Coronary artery (tissue), 2 donors: ENCODE measurements at regions not wholly inside any gene's neighbourhood (a gene's known extent, or its start where the extent isn't known, plus 50 kb on each side); places are given as distances from the start of the nearest gene placed in this dataset.

Experiments
- DNase-seq: peaks from one replicate; pipeline ENCODE4 v3.0.0-alpha.2; 2017; ENCODE audit warnings: low spot score
- H3K27ac ChIP-seq, 2 donors: fragments of 200-600 bp; sonication (generic); one replicate each; pipeline ENCODE4 v1.5.1; 2016 to 2019
- H3K4me3 ChIP-seq: fragments of 200-600 bp; sonication (generic); 2 replicates; pipeline ENCODE4 v1.5.1; 2016; ENCODE audit warnings: mild to moderate bottlenecking, moderate library complexity
- TF ChIP-seq, protein P1 (sequence below): fragments of 200-600 bp; sonication (generic); IDR thresholded peaks from one replicate; pipeline ENCODE4 v1.5.1; 2019; ENCODE audit warnings: antibody characterized with exemption

- Histone ChIP-seq H3K27ac (no peak overlapping the region), H3K4me3 (no peak overlapping the region)
- no peak for DNase-seq
- TF ChIP-seq, protein P1, sequence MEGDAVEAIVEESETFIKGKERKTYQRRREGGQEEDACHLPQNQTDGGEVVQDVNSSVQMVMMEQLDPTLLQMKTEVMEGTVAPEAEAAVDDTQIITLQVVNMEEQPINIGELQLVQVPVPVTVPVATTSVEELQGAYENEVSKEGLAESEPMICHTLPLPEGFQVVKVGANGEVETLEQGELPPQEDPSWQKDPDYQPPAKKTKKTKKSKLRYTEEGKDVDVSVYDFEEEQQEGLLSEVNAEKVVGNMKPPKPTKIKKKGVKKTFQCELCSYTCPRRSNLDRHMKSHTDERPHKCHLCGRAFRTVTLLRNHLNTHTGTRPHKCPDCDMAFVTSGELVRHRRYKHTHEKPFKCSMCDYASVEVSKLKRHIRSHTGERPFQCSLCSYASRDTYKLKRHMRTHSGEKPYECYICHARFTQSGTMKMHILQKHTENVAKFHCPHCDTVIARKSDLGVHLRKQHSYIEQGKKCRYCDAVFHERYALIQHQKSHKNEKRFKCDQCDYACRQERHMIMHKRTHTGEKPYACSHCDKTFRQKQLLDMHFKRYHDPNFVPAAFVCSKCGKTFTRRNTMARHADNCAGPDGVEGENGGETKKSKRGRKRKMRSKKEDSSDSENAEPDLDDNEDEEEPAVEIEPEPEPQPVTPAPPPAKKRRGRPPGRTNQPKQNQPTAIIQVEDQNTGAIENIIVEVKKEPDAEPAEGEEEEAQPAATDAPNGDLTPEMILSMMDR: no peak
These were observed 232.9 kb downstream of the SPTSSA start for GRCh38 chr14:34229140-34229539.

- no peak for DNase-seq
- Histone ChIP-seq H3K27ac (no peak overlapping the region), H3K4me3 (no peak overlapping the region)
- TF ChIP-seq, protein P1: no peak
These were observed 233.4 kb downstream of the SPTSSA start for GRCh38 chr14:34228650-34228976.

DNA sequence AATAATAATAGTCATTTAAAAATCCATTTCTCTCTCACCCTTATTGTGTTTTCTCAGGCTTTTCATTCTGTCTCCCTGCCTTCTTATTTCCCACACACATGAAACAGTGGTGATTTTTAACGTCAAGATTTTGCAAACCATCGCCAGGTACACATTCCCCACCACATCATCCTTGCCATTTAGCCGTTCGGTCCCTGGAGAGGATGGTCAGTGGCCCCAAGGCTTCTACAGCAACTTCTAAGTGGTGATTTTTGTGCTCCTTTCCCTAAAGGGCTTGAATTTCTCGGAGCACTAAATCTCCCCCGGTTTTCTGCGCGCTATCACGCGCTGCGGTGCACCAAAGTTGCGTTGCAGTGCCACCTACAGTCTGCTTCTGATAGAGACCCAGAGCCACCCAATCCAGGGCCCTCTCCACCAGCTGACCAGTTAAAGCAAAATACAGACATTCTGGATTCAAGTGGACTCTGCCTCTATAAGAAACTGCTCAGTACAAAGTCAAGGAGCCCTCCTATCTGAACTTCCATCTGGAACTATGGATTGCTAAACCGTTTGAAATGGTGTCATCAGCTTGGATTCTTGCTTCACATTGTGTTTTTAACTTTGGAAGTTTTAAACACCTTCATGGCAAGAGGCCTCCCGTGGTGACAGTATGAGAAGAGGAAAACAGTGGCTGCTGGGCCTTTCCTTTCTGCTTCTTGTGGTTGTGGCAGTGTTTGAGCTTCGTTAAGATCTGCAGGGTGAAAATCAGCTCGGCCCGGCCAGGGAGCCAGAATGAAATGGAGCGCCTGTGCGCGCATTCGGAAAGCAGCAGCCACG lies 234.0 kb downstream of the SPTSSA start:
- no peak for DNase-seq
- TF ChIP-seq, protein P1: peak; percentile 50
- no peak overlapping the region for H3K27ac ChIP-seq
- H3K4me3 ChIP-seq: no peak overlapping the region

DNA sequence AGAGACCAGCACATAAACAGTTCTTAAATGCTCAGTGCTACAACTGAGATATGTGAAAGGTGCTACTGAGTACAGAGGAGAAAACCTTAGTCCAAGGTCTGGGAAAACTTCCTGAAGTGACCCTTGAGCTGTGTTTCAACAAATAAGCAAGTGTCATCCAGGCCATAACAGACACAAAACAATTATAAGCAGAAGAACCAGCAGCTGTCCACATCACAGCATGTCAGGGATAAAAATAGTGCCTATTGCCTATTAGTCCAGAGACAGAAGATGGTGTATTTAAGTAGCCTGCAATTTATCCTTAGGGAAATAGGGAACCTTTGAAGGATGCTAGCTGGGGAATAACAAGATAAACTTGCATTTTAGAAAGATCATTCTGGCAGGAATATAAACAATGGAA lies 237.8 kb downstream of the SPTSSA start:
- no peak for DNase-seq
- Histone ChIP-seq H3K4me3 (no peak overlapping the region), H3K27ac (no peak overlapping the region)
- TF ChIP-seq, protein P1: no peak

- TF ChIP-seq, protein P1: no peak
- Histone ChIP-seq H3K4me3 (no peak overlapping the region), H3K27ac (no peak overlapping the region)
- no peak for DNase-seq
These were observed 238.5 kb downstream of the SPTSSA start for GRCh38 chr14:34223373-34224148.

DNA sequence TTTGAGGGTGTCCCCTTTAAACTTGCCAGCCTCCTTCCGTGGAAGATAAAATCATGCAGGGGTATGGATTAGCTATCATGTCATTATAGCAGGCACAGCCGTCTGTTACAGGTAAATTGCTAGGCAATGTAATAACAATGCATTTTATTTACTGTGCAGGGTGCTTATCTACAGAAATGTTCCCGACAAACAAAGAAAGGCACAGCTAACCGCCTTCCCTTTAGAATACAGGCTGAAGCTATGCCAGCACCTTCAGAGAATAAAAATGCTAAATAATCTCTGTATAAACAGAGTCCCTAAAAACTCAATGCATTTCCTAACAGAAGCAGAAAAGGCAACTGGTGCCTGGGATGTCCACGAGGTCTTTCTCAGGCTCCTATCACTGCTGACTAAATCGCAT lies 239.2 kb downstream of the SPTSSA start:
- DNase-seq: no peak
- Histone ChIP-seq H3K27ac (no peak overlapping the region), H3K4me3 (no peak overlapping the region)
- TF ChIP-seq, protein P1: no peak

- Histone ChIP-seq H3K4me3 (no peak overlapping the region), H3K27ac (no peak overlapping the region)
- no peak for DNase-seq
- TF ChIP-seq, protein P1: no peak
These were observed 239.9 kb downstream of the SPTSSA start for GRCh38 chr14:34222122-34222521.
